GM04504 (cell line): ENCODE measurements at regions not wholly inside any gene's neighbourhood (a gene's known extent, or its start where the extent isn't known, plus 50 kb on each side); places are given as distances from the start of the nearest gene placed in this dataset.

Experiments
- DNase-seq: peaks from one replicate; pipeline ENCODE4 v3.0.0-alpha.2; 2012; ENCODE audit warnings: low read depth

GRCh38 chr10:110414548-110415309, 83.0 kb upstream of the DUSP5 start:
- DNase-seq, result no peak

- DNase-seq, result no peak
These were observed 81.9 kb upstream of the DUSP5 start for GRCh38 chr10:110415809-110416208.

- DNase-seq, result no peak
These were observed 80.7 kb upstream of the DUSP5 start for GRCh38 chr10:110416776-110417711.

- no peak for DNase-seq
These were observed 79.5 kb upstream of the DUSP5 start for GRCh38 chr10:110418218-110418617.

GRCh38 chr10:110419265-110419664, 78.4 kb upstream of the DUSP5 start:
- no peak for DNase-seq

GRCh38 chr10:110420401-110421193, 77.1 kb upstream of the DUSP5 start:
- DNase-seq, result peak; percentile 22

GRCh38 chr10:110421512-110422138, 76.1 kb upstream of the DUSP5 start:
- no peak for DNase-seq

GRCh38 chr10:110422548-110422947, 75.2 kb upstream of the DUSP5 start:
- DNase-seq, result no peak

- DNase-seq, result no peak
These were observed 74.1 kb upstream of the DUSP5 start for GRCh38 chr10:110423650-110424049.

- peak; percentile 79 for DNase-seq
These were observed 71.9 kb upstream of the DUSP5 start for GRCh38 chr10:110425684-110426293.

GRCh38 chr10:110426294-110427181, 71.2 kb upstream of the DUSP5 start:
- DNase-seq, result peak; percentile 23

- DNase-seq, result no peak
These were observed 68.4 kb upstream of the DUSP5 start for GRCh38 chr10:110429301-110429700.

- DNase-seq, result no peak
These were observed 67.1 kb upstream of the DUSP5 start for GRCh38 chr10:110430340-110431273.

GRCh38 chr10:110431659-110432058, 66.0 kb upstream of the DUSP5 start:
- DNase-seq, result no peak

- no peak for DNase-seq
These were observed 65.6 kb upstream of the DUSP5 start for GRCh38 chr10:110432084-110432483.

GRCh38 chr10:110432814-110433565, 64.7 kb upstream of the DUSP5 start:
- DNase-seq, result no peak

- DNase-seq, result no peak
These were observed 64.0 kb upstream of the DUSP5 start for GRCh38 chr10:110433740-110434139.

- DNase-seq, result no peak
These were observed 63.1 kb upstream of the DUSP5 start for GRCh38 chr10:110434489-110435096.
